Amniotic epithelial cell (primary cell): ENCODE measurements at regions not wholly inside any gene's neighbourhood (a gene's known extent, or its start where the extent isn't known, plus 50 kb on each side); places are given as distances from the start of the nearest gene placed in this dataset.

Experiments used
- DNase-seq: peaks from one replicate; pipeline ENCODE4 v3.0.0-alpha.2; 2010; ENCODE audit warnings: low read depth

DNA sequence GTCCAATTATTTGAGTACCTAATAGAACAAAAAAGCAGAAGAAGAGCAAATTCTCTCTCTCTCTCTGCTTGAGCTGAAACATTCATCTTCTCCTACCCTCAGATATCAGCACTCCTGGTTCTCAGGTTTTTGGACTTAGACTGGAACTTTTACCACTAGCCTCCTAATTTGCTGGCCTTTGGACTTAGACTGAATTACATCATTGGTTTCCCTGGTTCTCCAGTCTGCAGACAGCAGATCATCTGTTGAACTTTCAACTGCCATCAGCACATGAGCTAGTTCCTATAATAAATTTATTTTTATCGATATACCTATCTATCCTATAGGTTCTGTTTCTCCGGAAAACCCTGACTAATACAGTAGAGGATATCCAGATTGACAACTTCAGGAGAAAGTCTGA, 208.9 kb upstream of the GAS1 start:
- DNase-seq = no peak

- DNase-seq = no peak
Measured at GRCh38 chr9:87157366-87158031, 210.2 kb upstream of the GAS1 start.

GRCh38 chr9:87158765-87159164, 211.5 kb upstream of the GAS1 start:
- no peak for DNase-seq

DNA sequence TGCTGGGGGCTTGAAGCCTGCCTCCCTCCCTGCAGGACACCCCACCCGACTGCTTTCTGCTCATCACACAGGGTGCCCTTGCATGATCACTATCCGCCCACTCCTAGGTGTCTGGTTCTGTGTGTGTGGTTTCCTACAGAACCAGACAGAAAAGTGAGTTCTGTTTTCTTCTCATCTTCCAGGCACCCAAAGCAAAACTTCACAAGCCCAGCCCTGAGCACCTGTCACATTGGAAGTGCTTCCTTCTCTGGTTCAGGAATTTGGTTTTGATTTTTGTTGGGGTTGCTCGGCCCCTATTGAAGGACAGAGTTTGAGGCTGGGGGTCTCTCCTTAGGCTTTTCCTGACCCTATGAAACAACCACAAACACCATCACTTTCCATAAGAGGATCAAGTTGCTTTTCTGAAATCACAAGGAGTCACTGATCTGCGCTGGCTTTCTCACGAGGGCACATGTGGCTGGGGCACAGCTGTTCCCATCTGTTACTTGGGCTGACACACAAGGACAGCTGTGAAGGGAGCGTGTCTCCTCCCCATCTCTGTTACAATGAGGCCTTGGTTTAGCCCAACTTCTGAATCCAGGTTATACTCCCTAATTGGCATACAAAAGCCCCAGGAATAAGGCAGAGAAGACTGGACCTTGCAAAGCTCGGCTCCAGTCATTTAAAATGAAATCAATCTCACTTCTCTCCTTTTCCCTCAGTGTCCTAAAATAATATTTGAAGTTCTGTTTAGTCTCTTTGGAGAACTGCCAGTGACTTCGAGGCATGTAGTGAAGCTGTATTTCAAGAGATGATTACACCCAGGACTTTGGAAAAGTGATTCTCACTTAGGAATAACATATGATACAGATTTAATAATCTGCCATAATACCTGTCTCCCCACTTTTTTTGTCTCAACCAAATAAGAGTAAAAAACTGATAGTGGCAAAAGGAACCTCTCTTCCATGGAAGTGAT, 213.1 kb upstream of the GAS1 start:
- no peak for DNase-seq

DNA sequence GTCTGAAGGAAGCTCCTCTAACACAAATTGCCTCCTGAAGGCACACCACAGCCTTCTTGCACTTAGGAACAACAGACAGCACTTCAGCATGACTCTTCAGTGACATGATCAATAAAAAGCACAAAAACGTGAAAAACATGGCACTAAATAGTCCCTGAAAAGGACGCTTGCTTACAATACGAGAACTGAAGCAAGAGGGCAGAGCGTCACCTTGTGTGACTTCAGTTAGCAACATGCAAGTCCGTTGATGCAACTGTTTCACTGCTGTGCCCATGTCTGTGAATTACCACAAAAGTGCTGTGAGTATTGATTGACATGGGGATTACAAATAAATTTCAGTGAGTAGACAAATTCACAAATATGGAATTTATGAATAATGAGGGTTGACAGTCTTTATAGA, 219.9 kb upstream of the GAS1 start:
- no peak for DNase-seq

- peak; percentile 85 for DNase-seq
Measured at GRCh38 chr9:87167582-87167981, 220.3 kb upstream of the GAS1 start.

DNA sequence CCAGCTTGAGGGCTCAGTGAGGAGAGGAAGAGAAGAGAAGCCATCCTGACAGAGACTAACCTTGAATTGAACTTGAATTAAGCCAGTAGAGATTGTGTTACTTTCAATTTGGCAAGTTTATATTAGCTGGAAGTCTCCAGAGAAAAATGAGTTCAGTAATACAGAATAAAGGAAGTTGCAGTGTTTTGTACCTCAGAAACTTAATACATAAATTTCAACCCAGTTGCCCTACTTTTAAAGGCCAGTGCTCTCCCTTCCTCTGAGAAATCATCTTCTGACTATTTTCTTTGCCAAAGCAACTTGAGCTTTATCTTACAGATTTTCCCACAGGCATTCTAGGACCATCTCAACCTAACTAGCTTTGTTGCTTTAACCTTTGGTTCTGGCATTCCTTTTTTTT, 231.0 kb upstream of the GAS1 start:
- no peak for DNase-seq

DNA sequence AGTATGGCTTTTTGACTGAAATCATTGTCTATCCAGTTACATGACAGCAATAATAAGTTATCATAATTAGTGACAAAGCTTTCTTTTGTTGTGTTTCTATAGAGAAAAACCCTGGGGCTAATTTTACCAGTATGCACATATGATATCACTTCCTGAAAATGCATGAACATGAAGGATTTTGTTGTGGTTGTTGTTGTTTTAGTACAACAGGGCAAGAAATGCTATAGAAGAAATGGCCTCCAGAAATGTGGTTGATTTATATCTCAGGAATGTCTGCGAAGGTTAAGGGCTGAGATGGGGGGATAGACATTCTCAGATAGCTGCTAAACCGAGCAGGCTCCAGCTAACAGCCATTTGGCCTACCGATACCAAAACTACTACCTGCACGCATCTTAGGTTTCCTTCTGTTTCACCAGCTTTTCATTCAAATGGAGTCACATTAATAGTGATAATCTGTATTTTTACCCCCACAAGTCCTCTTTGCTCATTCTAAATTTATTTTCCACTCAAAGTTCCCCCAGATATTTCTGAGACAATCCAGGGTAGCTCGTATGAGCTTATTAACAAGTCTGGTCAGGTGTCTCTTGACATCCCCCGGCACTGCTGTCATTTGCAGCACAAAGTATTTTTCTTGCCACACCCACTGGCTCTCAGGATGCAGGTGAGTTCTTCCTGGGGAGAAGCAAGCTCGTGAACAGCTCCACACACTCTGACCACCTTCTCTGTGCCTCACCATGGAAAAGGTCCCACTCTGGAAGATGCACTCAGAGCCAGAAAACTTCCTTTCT, 232.4 kb upstream of the GAS1 start:
- peak; percentile 73 for DNase-seq

GRCh38 chr9:87180361-87180760, 233.1 kb upstream of the GAS1 start:
- DNase-seq = no peak

GRCh38 chr9:87180841-87181240, 233.5 kb upstream of the GAS1 start:
- DNase-seq = no peak

DNA sequence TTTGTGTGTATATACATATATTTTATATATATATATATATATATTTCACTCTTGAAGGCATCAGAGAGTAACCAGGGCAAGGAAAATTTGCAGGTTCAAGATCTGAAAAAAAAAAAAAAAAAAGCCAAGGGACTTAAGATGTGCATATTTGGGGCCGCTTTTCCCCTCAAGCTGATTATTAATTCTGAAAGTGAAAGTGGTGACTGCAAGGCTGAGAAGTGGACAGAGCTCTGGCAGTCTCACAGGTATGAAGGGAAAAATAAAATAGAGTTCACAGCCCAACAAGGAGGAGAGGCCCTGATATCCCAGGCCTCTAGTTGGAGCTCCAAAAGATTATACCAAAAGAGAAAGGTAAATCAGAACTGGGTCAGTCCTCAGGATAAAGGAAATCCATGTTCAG, 234.4 kb upstream of the GAS1 start:
- DNase-seq = no peak

DNA sequence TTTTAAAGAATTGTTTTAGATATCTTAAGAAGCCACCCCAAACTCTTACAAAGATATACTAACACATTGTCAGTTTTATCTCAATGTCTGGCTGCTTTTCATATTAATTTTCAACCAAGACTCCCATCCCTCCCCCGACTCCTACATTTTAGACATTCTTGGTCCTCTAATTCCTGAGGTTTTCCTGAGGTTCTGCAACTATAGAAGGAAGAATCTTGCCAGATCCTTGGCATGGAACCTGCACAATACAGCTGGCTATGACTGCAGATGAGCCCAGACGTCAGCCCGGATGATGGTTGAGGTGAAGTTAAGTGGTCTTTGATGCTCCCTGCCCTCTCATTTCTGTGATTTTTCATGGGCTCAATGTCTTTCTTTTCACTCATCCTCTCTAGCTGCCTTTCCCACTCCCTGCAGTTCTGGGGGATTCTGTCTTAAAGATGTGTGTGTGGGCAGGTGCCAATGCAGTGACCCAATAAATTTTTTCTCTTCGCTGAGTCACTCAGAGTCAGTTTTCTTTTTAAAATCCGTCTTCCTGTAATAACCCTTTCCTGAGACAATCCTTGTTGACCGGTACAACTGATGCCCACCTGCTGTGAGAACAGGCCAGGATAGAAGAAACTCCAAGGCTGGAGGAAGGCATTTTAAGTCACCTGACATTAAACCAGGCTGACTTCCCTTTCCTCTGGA, 237.8 kb upstream of the GAS1 start:
- peak; percentile 90 for DNase-seq

DNA sequence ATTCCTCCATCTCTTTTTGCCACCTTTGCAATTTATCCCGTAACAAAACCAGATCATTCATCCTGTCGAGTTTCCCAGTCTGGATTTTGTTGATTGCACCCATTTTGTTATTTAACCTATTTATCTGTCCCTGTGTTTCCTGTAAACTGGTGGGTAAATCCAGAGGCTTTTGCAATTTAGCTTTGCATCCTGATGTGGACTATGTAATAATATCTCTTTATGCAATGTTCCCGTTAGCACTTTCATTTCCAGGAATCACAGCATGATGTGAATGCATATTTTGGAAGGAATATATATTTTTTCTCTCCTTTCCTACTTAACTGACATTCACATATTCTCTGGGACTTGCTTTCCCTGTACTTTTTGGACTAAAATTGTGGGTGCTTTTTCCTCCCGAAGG, 240.3 kb upstream of the GAS1 start:
- no peak for DNase-seq

DNA sequence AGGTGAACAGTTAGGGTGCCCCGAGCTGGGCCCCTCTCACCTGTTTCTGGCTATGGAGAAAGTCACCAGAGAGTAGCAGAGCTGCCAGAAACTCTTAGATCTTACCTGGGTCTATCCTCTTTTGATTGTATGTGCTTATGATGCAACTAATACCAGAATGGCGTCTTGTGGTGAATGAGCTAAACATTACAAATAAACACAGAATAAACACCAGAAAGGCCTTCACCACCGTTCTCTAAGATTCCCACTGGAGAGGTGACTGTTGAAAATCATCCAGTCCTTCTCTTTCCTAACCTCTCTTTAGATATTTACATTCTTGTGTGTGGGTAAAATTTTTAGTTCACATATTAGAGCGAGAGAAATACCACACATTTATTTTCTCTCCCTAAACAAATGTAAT, 241.7 kb upstream of the GAS1 start:
- peak; percentile 81 for DNase-seq

GRCh38 chr9:87193151-87193550, 245.8 kb upstream of the GAS1 start:
- no peak for DNase-seq

- peak; percentile 94 for DNase-seq
Measured at GRCh38 chr9:87193925-87194868, 246.9 kb upstream of the GAS1 start.

DNA sequence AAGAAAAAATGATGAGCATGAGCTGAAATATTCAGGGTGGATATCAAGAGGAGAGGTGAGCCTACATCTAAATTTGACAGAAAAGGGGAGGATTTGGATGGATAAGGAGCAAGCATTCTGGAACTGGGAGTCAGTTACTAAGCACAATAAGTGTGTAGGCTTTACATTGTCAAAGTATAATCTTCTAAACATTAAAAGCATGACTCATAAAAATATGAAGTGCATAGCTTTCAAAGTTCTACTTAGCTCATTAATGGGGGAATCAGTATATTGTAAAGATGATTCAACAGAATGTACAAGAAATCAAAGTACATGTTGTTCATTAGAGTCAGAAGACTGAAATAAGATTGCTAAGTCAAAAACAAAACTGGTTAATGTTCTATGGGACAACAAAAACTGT, 248.0 kb upstream of the GAS1 start:
- peak; percentile 58 for DNase-seq

- DNase-seq = no peak
Measured at GRCh38 chr9:87197349-87198130, 250.2 kb upstream of the GAS1 start.

DNA sequence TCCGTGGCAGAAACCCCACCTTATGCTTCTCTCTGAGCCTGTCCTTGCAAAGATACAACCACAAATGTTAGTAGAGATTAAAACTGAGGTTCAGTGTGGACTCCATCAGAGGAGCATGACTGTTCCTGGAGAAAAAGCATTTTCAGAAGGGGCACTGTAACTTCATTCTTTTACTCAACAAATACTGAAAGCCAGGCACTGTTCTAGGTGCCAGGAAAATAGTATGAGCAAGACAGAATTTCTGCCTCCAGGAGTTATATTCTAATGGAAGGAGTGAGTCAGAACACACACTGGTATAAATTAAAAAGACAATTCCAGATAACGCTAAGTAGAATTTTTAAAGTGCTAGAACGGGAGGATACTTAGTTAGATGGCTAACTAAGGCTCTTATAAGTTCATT, 251.4 kb upstream of the GAS1 start:
- DNase-seq = peak; percentile 78

- DNase-seq = no peak
Measured at GRCh38 chr9:87199278-87199677, 252.0 kb upstream of the GAS1 start.
